ENCODE measurements at regions not wholly inside any gene's neighbourhood (a gene's known extent, or its start where the extent isn't known, plus 50 kb on each side); places are given as distances from the start of the nearest gene placed in this dataset.

GRCh38 chr2:190817082-190817481 is 63.5 kb upstream of the GLS start:
- TF ChIP-seq CTCF (IDR thresholded peaks at IDR 0.05) (no peak), EP300 (IDR thresholded peaks at IDR 0.05; ENCODE audit: low read depth) (no peak)

Measured in transverse colon (tissue), 3 donors.